Lower leg skin (tissue), 4 donors: ENCODE measurements at regions not wholly inside any gene's neighbourhood (a gene's known extent, or its start where the extent isn't known, plus 50 kb on each side); places are given as distances from the start of the nearest gene placed in this dataset.

Experiments
- DNase-seq, 2 donors: peaks; one replicate each; pipeline ENCODE4 v3.0.0-alpha.2; 2019; ENCODE audit warnings: low spot score in 2 of 2
- H3K4me3 ChIP-seq: fragments of 200-600 bp; sonication (generic); 2 replicates; pipeline ENCODE4 v1.5.1; 2017; ENCODE audit warnings: mild to moderate bottlenecking, low read depth; ENCODE audit not compliant: poor library complexity, severe bottlenecking
- POLR2A ChIP-seq, 2 donors: fragments of 450-650 bp; IDR thresholded peaks; one replicate each; pipeline ENCODE4 v1.6.1; 2016 to 2017; ENCODE audit warnings: antibody characterized with exemption in 2 of 2, mild to moderate bottlenecking in 1 of 2, moderate library complexity in 1 of 2
- WGBS, 2 donors: methylation state at CpG; one replicate each; pipeline ENCODE4 v1.1.5; 2018; 5-methylcytosine and 5-hydroxymethylcytosine counted together
- intact Hi-C: fragments of 100-400 bp; cut with DNase I; formaldehyde crosslinking; loops from one replicate; pipeline ENCODE4 v1.15.0; 2023; ENCODE audit warnings: low total_unique reads
- TF ChIP-seq, protein P1 (sequence below), 3 donors: fragments of 450-650 bp; IDR thresholded peaks; one replicate each; pipeline ENCODE4 v1.5.1; 2016; ENCODE audit warnings: antibody characterized with exemption in 3 of 3, mild to moderate bottlenecking in 3 of 3, moderate library complexity in 2 of 3

DNA sequence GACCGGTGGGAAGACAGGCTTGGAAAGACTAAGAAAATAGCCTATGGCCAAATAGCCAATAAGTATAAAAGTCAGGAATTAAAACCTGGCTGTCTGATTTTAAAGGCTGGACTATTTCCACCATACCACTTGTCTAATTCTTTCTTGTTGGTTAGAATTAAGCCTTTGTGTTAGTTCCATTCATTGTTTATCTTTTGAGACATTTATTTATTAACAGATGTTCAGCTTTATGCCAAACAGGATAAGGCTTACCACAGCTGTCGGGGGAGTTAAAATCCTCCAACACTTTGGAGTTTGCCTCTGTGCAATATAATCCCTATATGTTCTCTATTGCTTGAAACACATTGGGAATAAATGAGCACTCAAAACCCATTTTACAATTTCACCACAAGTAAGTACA lies 208.3 kb downstream of the TMEM200A start:
- H3K4me3 ChIP-seq: no peak overlapping the region
- TF ChIP-seq POLR2A (IDR thresholded peaks at IDR 0.05): no peak
- TF ChIP-seq, protein P1, sequence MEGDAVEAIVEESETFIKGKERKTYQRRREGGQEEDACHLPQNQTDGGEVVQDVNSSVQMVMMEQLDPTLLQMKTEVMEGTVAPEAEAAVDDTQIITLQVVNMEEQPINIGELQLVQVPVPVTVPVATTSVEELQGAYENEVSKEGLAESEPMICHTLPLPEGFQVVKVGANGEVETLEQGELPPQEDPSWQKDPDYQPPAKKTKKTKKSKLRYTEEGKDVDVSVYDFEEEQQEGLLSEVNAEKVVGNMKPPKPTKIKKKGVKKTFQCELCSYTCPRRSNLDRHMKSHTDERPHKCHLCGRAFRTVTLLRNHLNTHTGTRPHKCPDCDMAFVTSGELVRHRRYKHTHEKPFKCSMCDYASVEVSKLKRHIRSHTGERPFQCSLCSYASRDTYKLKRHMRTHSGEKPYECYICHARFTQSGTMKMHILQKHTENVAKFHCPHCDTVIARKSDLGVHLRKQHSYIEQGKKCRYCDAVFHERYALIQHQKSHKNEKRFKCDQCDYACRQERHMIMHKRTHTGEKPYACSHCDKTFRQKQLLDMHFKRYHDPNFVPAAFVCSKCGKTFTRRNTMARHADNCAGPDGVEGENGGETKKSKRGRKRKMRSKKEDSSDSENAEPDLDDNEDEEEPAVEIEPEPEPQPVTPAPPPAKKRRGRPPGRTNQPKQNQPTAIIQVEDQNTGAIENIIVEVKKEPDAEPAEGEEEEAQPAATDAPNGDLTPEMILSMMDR (IDR thresholded peaks at IDR 0.05): no peak
- WGBS, 2 donors: 65 to 67% methylated on average over 2 of the region's 2 CpGs
- no peak for DNase-seq
- intact Hi-C loops: no loop called here

DNA sequence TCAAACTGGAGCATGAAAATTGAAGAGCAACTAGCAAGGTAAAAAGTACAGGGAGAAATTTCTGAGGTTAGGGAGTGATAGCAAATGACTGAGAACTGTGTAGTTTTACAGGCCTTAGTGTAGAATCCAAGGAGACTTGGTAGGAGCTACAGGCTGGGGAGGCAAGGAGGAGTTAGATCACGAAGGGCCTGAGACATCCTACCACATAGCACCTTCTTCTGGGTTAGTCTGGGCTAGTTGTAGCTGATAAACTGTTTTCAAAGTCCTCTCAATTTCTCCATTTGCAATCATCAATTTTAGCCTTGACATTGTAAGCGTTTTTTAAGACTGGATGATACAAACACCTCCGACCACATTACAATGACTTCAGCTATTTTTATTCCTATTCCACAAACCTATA lies 209.7 kb downstream of the TMEM200A start:
- H3K4me3 ChIP-seq: no peak overlapping the region
- WGBS, 2 donors: 83 to 84% methylated on average over 3 of the region's 3 CpGs
- TF ChIP-seq, protein P1 (IDR thresholded peaks at IDR 0.05): no peak
- TF ChIP-seq POLR2A (IDR thresholded peaks at IDR 0.05): no peak

DNA sequence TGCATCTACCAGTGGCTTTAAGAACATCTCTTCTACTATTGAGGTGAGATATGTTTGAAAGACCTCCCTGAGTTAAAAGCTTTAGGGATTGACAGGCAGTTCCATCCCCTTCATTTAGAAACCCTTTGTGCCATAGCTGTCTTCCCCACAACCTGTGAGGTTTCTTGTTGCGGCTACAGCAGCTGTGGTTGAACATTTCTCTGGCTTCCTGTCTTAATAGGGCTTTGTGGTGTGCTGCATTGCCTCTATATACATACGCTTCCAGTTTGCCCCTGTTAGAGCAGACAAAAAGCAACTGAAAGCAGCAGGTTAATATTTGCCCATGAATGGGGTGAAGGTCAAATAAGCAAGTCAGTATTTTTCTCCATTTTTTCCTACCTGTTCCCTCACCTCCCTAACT lies 210.2 kb downstream of the TMEM200A start:
- no peak for DNase-seq
- intact Hi-C loops: no loop called here
- WGBS, 2 donors: 74% methylated on average over 2 of the region's 2 CpGs
- no peak overlapping the region for H3K4me3 ChIP-seq
- TF ChIP-seq, protein P1 (IDR thresholded peaks at IDR 0.05): no peak
- TF ChIP-seq POLR2A (IDR thresholded peaks at IDR 0.05): no peak

More for the DNA sequence above, 209.7 kb downstream of the TMEM200A start:
- DNase-seq: no peak
- intact Hi-C loops: no loop called here

DNA sequence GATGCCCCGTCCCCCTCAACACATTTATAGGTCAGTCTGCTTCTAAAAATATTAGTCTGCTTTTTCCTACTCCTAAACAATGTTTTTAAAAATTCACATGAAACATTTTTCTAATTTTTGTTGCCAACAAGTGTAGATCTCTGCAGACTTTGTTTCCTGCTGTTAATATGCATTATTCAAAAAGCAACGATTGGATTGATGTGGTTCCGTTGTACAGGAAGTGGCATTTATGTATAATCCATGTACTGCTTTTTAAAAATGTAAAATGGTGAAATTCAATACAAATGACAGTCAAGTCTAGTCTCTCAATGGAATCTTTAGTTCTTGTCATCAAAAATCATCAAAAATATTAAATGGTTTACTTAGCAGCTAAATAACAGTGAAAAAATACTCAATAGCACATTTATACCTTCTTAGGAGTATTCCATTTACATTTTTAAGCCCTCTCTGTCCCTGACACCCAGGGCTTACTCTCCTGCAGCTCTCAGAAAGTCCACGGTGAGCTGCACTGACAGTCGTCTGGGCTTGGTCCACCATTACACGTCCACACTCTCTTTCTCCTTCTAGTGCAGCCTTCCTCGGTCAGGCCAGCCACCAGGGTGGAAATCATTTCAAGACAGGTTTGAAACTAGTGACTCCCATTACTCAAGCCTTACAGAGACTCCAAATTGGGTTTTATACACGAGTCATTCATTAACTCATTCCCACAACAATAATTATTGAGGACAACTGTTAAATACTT lies 211.5 kb downstream of the TMEM200A start:
- H3K4me3 ChIP-seq: no peak overlapping the region
- 56 to 74% methylated on average over 8 of the region's 8 CpGs for WGBS, 2 donors
- TF ChIP-seq, protein P1 (IDR thresholded peaks at IDR 0.05): no peak
- TF ChIP-seq POLR2A (IDR thresholded peaks at IDR 0.05): no peak
- no peak for DNase-seq
- intact Hi-C loops: no loop called here

DNA sequence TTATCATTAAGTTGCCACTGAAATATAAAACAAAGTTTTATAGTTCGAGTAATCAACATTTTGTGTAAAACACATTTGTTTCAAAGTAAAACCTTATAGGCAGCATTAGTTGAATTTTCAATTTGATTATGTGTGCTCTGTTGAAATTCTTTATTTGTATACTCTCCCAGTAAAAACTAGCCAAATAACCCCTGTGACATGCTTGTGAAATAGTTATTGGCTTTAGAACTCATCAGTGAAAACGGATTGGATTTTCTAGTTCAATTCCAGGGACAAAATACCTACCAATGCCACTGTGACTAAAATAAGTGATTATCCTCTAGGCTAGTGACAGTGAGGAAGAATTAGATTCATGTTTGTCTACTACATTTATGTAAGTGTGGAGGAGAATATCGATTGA lies 212.9 kb downstream of the TMEM200A start:
- TF ChIP-seq POLR2A (IDR thresholded peaks at IDR 0.05): no peak
- TF ChIP-seq, protein P1 (IDR thresholded peaks at IDR 0.05): no peak
- WGBS, 2 donors: 80 to 82% methylated on average over 3 of the region's 3 CpGs
- DNase-seq: no peak
- intact Hi-C loops: no loop called here
- H3K4me3 ChIP-seq: no peak overlapping the region

DNA sequence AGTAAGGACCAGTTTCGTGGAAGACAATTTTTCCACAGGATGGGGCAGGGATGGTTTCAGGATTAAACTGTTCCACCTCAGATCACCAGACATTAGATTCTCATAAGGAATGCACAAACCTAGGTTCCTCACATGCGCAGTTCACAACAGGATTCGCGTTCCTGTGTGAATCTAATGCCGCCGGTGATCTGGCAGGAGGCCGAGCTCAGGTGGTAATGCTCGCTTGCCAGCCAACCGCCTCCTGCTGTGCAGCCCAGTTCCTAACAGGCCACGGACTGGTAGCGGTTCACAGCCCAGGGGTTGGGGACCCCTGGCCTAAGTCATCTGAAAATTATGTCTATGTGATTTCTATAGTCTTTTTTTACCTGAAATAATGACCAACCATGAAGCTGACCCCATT lies 217.5 kb downstream of the TMEM200A start:
- TF ChIP-seq, protein P1 (IDR thresholded peaks at IDR 0.05): no peak
- TF ChIP-seq POLR2A (IDR thresholded peaks at IDR 0.05): no peak
- intact Hi-C loops: no loop called here
- no peak for DNase-seq
- 93 to 95% methylated on average over 11 of the region's 11 CpGs for WGBS, 2 donors
- H3K4me3 ChIP-seq: no peak overlapping the region
